ENCODE measurements at regions not wholly inside any gene's neighbourhood (a gene's known extent, or its start where the extent isn't known, plus 50 kb on each side); places are given as distances from the start of the nearest gene placed in this dataset.

DNA sequence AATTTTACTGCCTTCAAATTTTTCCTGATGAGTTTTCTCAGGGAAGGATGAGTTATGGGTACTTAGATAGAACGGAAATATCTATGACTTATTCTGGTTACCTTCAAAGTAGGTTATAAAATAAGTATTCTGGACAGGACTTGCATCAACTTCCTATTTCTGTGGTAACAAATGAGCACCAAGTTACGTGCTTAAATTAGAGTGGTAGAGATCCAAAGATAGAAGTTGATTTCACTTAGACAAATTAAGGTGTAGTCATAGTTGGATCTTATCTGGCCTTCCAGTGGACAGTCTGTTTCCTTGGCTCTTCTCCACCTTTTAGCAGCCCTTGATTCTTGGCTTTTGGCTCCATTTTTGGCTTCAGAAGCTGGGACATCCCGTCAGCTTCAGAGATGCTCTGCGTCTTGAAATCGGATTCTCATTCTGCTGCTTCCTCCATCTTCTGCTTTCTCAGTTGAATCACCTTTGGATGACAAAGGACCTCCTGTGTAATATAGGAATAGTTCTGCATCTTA lies 109.9 kb downstream of the ZNF518B start:
- Histone ChIP-seq H3K9me3 (ENCODE audit: control insufficient read depth in 2 of 3, insufficient read depth in 1 of 3, low read length in 3 of 3) (no peaks in the 10 kb centered on the region), H3K9ac (ENCODE audit: low read length in 3 of 3) (no peak overlapping the region), H3K36me3 (ENCODE audit: control insufficient read depth in 2 of 3, insufficient read depth in 3 of 3, low read length in 3 of 3) (no peaks in the 10 kb centered on the region), H3K27me3 (ENCODE audit: control insufficient read depth, insufficient read depth, low read length) (no peaks in the 10 kb centered on the region), H3K4me1 (ENCODE audit: control insufficient read depth in 2 of 3, insufficient read depth in 2 of 3, low read depth in 1 of 3, low read length in 3 of 3) (no peaks in the 10 kb centered on the region), H3K27ac (ENCODE audit: low read depth in 2 of 2, low read length in 2 of 2) (no peak overlapping the region), H3K4me3 (ENCODE audit: low read length in 3 of 3) (no peak overlapping the region)
- DNase-seq (no peak), FAIRE-seq (no peak)
- TF ChIP-seq, protein P1, sequence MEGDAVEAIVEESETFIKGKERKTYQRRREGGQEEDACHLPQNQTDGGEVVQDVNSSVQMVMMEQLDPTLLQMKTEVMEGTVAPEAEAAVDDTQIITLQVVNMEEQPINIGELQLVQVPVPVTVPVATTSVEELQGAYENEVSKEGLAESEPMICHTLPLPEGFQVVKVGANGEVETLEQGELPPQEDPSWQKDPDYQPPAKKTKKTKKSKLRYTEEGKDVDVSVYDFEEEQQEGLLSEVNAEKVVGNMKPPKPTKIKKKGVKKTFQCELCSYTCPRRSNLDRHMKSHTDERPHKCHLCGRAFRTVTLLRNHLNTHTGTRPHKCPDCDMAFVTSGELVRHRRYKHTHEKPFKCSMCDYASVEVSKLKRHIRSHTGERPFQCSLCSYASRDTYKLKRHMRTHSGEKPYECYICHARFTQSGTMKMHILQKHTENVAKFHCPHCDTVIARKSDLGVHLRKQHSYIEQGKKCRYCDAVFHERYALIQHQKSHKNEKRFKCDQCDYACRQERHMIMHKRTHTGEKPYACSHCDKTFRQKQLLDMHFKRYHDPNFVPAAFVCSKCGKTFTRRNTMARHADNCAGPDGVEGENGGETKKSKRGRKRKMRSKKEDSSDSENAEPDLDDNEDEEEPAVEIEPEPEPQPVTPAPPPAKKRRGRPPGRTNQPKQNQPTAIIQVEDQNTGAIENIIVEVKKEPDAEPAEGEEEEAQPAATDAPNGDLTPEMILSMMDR (IDR thresholded peaks at IDR 0.05; ENCODE audit: borderline replicate concordance, extremely low read depth, insufficient read depth), result no peak
- intact Hi-C loops (cut with DNase I), result no loop called here

DNA sequence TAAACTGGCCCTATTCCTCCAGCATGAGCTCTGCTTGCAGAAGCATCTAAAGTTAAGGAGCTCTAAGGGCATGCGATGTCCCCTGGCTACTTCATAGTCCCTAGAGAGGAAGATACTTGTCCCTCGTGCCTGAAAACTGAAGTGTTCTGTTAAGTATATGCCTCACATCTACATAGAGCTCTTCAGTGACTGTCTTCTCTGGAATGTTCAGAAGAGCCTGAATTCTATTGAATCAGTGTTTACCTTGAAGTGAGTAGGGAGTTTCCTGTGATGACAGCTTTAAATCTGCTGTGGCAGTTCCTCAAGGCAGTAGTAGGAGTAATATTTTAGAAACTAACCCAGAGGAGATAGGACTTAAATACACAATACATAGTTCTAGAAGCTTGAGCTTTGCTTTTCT lies 111.2 kb downstream of the ZNF518B start:
- no peak for FAIRE-seq

DNA sequence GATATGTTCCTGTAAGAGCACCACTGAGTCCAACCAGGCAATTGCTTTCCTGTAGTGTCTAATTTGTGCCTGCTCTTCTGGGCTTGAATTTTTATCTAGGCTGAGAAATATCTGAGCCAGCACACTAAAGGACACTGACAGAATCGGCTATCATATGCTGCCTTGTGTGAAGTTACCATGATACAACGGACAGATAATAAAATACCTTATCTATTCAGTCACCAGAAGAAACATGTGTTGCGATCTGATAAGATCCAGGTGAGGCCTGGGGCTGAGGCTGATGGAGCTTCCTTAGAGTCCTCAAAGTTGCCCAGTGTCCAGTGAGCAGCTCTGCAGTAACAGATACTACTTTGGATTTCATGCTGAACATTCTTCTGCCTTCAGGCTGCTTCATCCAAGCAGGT lies 111.8 kb downstream of the ZNF518B start:
- DNase-seq, result no peak
- Histone ChIP-seq H3K9ac (ENCODE audit: low read length in 3 of 3) (no peak overlapping the region), H3K9me3 (ENCODE audit: control insufficient read depth in 2 of 3, insufficient read depth in 1 of 3, low read length in 3 of 3) (no peaks in the 10 kb centered on the region), H3K4me3 (ENCODE audit: low read length in 3 of 3) (no peak overlapping the region), H3K4me1 (ENCODE audit: control insufficient read depth in 2 of 3, insufficient read depth in 2 of 3, low read depth in 1 of 3, low read length in 3 of 3) (no peaks in the 10 kb centered on the region), H3K36me3 (ENCODE audit: control insufficient read depth in 2 of 3, insufficient read depth in 3 of 3, low read length in 3 of 3) (no peaks in the 10 kb centered on the region), H3K27me3 (ENCODE audit: control insufficient read depth, insufficient read depth, low read length) (no peaks in the 10 kb centered on the region), H3K27ac (ENCODE audit: low read depth in 2 of 2, low read length in 2 of 2) (no peak overlapping the region)
- no peak for FAIRE-seq
- intact Hi-C loops (cut with DNase I), result no loop called here
- TF ChIP-seq, protein P1 (IDR thresholded peaks at IDR 0.05; ENCODE audit: borderline replicate concordance, extremely low read depth, insufficient read depth), result no peak

More for the DNA sequence above, 111.2 kb downstream of the ZNF518B start:
- H3K4me1 ChIP-seq (ENCODE audit: control insufficient read depth in 2 of 3, insufficient read depth in 2 of 3, low read depth in 1 of 3, low read length in 3 of 3), result no peaks in the 10 kb centered on the region
- H3K36me3 ChIP-seq (ENCODE audit: control insufficient read depth in 2 of 3, insufficient read depth in 3 of 3, low read length in 3 of 3), result no peaks in the 10 kb centered on the region
- no peak overlapping the region for H3K27ac ChIP-seq (ENCODE audit: low read depth in 2 of 2, low read length in 2 of 2)
- H3K27me3 ChIP-seq (ENCODE audit: control insufficient read depth, insufficient read depth, low read length), result no peaks in the 10 kb centered on the region
- H3K4me3 ChIP-seq (ENCODE audit: low read length in 3 of 3), result no peak overlapping the region
- intact Hi-C loops (cut with DNase I), result no loop called here
- TF ChIP-seq, protein P1 (IDR thresholded peaks at IDR 0.05; ENCODE audit: borderline replicate concordance, extremely low read depth, insufficient read depth), result no peak
- no peaks in the 10 kb centered on the region for H3K9me3 ChIP-seq (ENCODE audit: control insufficient read depth in 2 of 3, insufficient read depth in 1 of 3, low read length in 3 of 3)
- no peak for DNase-seq
- H3K9ac ChIP-seq (ENCODE audit: low read length in 3 of 3), result no peak overlapping the region

DNA sequence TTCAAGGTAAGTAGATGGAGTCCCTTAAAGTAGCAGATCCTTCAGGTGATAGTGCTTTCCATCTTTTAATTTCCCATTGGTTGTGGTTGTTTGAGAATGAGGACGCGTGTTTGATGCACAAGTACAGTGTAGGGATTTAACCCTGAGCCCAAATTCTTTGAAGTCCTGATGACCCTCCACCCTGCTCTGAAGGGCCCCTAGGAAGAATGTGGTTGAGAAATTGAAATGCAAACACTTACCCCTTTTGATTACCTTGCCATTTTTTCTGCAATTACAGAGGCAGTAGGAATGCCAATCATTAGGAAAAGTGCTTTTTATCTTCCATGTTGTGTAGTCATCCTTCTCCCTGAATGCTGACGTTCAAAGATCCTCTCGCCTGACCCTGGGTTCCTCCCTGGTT lies 112.4 kb downstream of the ZNF518B start:
- Histone ChIP-seq H3K36me3 (ENCODE audit: control insufficient read depth in 2 of 3, insufficient read depth in 3 of 3, low read length in 3 of 3) (no peaks in the 10 kb centered on the region), H3K4me1 (ENCODE audit: control insufficient read depth in 2 of 3, insufficient read depth in 2 of 3, low read depth in 1 of 3, low read length in 3 of 3) (no peaks in the 10 kb centered on the region), H3K9me3 (ENCODE audit: control insufficient read depth in 2 of 3, insufficient read depth in 1 of 3, low read length in 3 of 3) (no peaks in the 10 kb centered on the region), H3K4me3 (ENCODE audit: low read length in 3 of 3) (no peak overlapping the region), H3K9ac (ENCODE audit: low read length in 3 of 3) (no peak overlapping the region), H3K27me3 (ENCODE audit: control insufficient read depth, insufficient read depth, low read length) (no peaks in the 10 kb centered on the region), H3K27ac (ENCODE audit: low read depth in 2 of 2, low read length in 2 of 2) (no peak overlapping the region)
- FAIRE-seq (no peak), DNase-seq (no peak)
- intact Hi-C loops (cut with DNase I), result no loop called here
- TF ChIP-seq, protein P1 (IDR thresholded peaks at IDR 0.05; ENCODE audit: borderline replicate concordance, extremely low read depth, insufficient read depth), result no peak
